HG03280 (cell line): ENCODE measurements at regions not wholly inside any gene's neighbourhood (a gene's known extent, or its start where the extent isn't known, plus 50 kb on each side); places are given as distances from the start of the nearest gene placed in this dataset.

Experiments
- ATAC-seq: cut with Tn5 transposase; IDR thresholded peaks from one replicate; pipeline ENCODE4 v1.9.1; 2021; ENCODE audit warnings: mild to moderate bottlenecking, moderate library complexity; ENCODE audit not compliant: unreplicated experiment

DNA sequence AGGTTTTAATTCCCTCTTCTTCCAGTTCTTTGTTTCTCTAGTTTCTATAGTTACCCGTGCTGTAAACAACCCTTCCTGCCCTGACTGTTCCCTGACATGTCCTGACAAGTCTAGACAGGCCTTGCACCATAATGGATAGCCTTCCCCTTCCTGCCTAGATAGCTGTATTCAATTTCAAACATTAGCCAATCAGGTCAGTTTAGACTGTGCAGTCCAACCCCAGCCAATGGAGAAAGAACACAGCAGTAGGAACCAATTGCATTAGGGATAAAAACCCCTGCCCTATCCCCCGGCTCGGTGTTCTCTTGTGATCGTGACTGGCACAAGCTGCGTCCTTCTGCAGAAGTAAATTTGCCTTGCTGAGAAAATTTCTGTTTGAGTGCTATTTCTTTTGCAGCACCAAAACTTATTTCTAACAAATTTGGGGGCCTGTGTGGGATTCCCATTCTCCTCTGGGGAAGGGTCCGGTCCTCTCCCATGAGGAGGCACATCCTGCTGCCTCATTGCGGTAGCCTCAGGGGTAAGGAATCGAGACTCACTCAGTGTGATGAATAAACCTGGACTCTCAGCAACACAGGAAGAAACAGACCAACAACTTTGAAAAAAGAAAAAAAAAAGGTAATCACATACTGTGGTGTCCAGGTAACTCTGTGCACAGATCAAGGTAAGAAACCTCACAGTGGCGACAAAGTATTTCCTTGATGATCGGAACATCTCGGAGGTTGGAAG, 248.7 kb upstream of the ECI2 start:
- no peak for ATAC-seq

DNA sequence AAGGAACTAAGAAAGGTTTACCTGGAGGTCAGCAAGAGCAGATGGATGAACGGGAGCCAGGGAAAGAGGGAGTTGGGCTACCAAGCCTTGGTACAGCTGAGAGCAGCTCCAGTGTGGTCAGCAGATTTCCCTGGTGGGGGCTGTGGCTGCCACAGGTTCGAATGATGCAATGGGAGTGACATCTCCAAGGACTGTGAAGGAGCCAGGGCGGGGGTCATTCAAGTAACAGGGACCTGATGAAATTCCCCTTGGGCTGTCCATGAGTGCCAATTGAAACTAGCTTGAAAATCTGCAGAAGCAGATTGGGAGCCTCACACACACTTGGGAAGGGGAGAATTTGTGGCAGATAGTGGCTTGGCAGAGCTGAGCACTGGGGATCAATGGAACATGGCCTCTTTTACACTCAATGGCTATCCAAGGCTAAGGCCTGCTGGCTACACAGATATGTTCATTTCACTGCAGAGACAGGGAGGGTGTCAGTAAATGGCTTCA, 247.0 kb upstream of the ECI2 start:
- ATAC-seq = no peak

DNA sequence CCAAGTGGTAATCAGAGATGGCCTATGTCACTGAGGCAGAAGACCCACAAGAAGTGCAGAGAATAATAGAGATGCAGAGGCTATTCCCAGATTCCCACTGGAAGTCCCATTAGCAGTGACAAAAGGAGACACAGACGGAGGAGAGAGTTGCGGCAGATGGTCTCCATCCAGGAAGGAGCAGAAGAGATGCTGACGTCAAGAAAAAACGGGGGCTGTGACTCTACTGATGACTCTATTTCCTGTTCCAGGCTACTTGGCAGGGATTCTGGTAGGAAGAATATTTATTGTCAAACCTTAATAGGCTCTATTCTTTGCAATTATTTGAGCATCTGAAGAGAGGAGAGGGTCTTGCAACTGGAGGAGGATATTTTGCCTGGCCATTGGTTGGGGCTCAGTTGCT, 246.0 kb upstream of the ECI2 start:
- no peak for ATAC-seq

DNA sequence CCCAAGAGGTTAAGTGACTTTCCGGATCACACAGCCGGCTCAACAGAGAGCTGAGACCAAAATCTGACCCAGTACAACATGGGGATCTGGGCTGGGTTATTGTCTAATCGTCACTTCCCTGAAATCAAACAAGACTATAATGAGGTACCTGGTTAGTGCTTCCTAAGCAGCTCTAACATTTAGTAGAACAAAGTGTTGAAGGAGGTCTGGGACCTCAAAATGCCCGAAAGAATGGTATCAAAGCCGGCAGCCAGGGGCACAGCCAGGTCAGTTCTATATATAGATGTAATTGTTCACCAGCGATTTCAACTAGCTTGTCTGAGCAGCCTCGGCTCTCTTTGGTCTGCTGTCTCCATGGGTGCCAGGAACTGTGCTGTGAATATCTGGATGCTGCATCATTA, 245.5 kb upstream of the ECI2 start:
- no peak for ATAC-seq

DNA sequence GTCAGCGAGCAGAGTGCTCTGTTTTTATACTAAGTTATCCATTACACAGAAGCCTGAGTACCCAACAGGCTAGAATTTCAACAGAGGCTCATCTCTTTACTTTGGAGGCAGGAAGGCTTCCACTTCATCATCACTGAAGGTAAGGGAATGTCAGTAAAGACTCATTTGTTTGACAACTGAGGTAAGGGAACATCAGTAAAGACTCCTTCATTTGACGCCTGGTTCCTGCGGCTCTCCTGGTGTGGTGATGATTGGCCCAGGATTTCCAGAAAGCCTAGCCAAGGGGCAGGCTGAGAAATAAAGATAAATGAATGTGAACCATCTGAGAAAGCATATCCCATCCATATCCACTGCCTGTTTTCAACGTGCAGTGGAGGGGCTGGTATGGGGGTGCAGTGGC, 244.6 kb upstream of the ECI2 start:
- no peak for ATAC-seq

DNA sequence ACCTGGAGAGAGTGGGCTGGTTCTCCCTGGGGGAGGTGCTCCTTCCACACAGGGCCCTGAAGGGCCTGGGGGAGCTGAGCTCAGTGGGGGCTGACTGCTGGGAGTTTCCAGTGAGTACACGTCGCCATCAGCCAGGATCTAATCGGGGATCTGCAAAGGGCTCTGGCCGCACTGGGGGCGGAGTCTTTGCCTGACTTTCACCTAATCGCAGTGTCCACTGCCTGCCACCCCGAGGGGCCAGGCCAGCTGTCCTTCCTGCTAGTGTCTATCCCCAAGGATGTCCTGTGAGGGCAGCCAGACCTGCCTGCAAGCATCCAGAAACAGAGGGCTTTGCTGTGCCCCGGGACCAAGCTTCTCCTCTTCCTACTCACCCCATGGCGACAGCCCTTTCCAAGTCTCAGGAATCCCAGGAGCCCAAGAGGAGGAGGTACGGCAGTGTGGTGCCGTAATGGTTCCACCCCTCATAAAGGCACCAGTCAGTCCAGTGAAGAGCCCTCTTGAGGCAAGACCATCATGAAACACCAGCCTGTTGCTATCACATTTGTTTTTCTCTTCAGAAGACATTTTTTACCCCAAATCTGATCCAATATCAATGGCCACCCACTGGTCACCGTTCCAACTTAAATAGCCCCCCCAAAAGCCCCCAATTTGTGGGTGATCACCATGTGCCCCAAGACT, 243.1 kb upstream of the ECI2 start:
- no peak for ATAC-seq

DNA sequence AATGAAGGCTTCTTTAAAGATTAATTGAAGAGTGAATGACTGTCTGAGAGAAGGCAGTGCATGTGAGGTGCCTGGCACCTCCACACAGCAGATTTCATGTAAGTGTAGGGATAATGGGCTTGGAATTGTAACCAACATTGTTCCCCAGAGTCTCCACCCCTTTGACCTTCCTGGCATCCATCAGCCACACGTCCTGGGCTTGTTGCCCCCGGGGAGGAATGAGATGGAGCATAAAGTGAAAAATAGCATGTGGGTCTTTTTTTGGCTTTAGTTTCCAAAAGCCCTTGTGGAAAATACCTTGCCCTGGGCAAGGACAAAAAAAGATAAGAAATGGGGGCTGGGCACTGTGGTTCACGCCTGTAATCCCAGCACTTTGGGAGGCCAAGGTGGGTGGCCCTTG, 242.2 kb upstream of the ECI2 start:
- ATAC-seq = no peak

DNA sequence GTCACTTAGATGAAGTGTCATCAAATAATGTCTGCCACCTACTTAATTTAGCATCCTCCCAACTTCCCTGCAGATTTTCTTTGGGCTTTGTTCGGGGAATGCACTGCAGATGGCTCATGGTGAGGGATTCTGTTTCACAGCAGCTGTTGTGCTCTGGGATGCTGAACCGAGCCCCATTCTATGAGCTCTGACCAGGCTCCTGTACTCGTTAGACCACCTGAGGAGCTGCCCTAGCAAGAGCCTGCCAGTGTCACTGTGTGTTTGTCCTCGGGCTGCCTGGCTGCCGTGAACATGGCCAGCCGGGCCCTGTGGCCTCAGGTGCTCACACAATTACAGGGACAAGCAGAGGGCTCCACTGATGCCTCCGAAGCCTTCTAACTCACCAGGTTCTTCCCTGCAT, 238.8 kb upstream of the ECI2 start:
- no peak for ATAC-seq

DNA sequence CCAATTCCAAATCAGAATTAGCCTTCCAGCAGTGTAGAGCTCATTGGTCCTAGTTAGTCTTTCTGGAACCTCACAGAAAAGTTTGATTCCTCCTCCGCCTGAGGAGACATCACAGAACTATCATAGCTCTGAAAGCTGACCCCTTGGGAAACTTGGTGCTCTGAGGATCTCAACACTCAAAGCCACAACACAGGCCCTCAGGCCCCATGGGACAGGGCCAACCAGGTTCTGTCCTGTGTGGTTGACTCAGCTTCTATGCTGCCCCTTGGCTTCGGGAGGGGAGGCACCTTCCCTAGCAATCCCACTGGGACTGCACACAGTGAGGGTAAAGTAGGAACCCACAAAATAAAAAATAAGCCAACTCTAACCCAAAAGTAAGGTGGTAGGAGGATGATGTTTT, 237.5 kb upstream of the ECI2 start:
- ATAC-seq = no peak

DNA sequence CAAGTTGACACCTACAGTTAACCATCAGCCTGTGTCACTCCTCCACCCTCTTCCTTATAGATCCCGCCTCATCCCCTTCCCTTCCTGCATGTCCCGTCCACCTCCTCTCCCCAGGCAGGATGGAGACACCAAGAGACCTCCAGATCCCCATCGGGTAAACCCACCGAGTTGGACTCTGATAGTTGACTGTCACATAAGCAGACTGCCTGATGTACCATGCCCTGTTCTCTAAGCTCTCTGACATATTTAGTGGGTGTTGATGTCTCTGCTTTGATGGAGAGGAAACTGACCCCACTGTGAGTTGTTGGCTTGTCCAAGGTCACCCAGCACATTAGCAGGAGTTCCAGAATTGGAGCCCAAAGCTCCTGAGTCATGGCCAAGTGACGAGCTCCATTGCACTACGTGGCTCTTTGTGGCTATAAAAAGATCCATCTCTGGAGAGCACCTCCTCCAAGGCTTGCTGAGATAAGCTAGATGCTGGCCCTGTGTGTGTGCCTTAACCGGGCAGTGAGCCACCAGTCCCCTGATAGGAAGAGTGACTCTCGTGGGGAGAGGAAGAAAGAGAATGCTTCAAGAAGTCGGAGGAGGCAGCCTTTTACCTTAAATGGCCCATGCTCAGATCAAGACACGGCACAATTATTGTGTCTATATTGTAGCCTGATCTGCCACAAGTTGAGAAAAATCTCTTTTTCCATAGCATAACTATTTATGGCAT, 236.0 kb upstream of the ECI2 start:
- ATAC-seq = no peak

DNA sequence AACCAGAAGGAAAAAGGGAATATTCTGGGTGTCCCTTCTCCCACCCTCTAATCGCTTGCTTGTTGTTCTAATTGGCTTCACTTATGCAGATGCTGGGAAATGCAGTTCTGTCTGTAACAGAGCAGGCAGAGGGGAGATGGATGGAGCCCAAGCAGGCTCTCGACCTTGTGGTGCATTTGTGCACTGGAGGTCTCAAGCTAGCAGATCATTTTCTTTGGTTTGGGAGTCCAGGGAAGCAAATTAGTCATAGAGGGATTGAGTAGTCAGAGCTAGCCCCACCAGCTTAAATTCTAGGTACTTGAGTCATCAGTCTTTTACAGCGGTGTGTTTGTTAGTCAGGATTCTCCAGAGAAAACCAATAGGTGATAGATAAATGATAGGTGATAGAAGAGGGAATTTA, 234.7 kb upstream of the ECI2 start:
- no peak for ATAC-seq

DNA sequence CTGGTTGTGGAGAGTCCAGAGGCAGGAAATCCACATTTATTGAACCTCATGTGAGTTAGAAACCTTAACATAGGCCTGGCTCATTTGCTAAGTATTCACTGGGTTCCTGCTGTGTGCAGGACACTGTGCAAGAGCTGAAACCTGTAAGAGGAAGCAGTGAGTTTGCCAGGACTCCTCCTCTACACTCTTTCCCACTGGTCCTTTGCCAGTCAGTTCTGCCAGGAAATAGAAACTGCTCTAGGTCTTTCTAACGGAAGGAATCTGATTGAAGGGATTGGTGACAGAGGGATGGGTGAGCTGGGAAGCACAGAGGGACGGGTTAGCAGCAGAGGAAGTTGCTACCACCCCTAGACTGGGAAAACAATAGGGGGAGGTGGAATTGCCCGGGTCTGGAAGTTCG, 234.2 kb upstream of the ECI2 start:
- ATAC-seq = no peak

DNA sequence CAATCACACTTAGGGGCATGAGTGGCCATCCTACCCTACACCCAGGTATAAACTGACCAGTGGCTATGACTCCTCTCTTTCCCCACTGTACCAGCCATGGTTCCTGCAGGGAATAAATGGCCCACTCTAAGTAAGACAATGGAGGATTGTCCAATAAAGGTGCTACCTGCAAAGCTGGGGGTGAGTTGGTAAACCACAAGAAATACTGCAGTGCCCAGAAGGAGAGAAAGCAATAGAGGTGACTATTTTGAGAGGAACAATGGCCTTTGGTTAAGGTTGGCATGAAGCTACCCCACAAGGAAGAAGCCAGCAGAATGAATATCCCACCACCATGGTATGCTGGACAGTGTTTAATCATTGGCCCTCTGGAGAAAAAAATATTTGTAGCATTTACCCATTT, 233.3 kb upstream of the ECI2 start:
- ATAC-seq = no peak

DNA sequence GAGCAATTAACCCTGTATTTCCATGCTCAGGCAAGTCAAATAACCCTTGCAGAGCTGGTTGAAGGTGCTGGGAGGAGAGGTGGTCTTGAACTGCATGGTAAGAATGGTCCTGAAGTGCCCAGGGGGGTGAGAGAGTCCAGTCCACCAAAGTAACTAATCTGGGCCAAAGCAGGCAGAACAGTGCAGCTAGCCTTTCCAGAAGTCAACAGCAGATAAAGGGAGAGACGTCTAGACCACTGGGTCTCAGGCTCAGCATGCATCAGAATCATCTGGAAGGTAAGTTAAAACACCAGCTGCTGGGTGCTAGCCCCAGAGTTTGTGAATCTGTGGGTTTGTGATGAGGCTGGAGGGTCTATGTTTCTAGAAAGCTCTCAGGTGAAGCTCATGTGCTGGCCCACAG, 232.3 kb upstream of the ECI2 start:
- no peak for ATAC-seq

DNA sequence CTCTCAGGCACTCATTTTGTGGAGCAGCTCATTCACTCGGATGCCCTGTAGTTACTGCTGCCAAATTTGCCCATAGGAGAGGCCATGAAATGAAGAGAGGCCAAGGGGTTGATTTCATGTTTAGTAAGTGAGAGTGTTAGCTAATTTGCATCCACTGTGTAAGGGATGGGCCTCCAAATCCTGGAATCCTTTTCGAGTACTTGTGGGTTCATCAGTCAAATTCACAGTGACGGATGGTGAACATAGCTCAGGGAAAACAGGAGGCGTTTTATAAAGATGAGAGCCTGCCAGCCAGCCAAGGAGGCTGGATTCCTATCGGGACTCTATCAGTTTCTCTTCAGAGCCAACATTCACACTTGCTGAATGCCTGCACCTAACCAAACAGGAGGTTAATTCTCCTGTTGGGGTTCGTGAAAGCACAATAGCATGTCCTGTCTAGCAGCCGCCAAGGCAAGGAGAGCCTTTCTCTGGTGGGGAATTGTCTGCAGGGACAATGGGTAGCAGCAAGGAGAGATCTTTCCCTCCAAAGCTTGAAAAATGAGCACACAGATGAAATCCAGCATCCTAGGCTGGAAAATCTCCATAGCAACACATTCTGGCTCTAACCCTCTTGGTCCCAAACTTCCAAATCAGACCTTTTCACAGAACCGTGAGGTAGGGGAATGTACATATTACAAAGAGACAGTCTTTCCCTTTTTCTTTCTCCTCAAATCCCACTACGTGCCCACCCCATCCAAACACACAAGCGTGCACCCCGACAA, 231.4 kb upstream of the ECI2 start:
- no peak for ATAC-seq

DNA sequence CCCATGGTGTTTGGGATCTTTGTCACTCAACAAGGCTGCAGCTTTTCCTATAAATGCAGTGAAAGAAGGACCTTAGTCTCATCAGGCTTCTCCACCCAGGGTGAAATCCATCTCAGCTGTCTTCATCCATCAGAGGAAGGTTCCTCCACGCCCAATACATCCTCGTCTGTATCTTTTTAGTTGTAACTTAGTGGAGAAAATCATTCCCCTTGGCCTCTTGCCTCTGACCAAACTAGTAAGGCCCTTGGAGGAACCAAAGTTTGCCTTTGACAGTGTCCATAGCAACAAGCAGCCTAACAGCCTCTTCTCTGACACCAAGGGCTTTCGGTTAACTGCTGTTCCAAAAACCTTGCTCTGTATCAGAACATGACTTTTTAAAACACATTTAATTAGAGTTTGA, 230.3 kb upstream of the ECI2 start:
- no peak for ATAC-seq

DNA sequence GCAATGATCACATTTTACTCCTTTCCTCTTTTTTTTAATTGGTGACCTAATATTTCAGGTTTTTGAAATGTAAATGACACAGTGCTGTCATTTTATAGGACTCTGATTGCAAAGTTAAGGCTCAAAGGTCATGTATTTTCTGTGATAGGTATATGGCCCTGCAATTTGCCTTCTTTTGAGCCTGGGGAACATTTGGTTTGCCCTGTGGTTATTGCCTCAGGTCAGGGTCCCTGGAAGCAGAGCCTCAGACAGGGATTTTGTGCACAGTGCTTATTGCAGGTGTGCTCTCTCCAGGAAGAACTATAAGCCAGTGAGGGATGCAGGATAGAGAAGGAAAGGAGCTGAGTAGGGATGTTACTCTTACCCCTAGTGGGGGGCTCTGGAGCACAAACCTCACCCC, 229.3 kb upstream of the ECI2 start:
- no peak for ATAC-seq

DNA sequence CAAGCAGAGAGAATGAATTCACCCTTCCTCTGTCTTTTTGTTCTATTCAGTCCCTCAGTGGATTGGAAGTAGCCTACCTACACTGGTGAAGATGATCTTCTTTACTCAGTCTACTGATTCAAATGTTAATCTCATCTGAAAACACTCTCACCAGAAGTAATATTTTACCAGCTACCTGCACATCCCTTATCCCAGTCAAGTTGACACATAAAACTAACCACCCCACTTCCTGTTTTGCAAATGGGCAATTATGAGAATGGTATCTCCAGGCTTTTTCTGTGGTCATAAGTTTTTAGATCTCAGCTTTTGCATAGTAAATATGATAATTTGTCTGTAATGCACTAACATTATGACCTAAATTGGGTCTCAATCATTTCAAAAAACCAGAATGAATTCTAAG, 228.8 kb upstream of the ECI2 start:
- no peak for ATAC-seq

DNA sequence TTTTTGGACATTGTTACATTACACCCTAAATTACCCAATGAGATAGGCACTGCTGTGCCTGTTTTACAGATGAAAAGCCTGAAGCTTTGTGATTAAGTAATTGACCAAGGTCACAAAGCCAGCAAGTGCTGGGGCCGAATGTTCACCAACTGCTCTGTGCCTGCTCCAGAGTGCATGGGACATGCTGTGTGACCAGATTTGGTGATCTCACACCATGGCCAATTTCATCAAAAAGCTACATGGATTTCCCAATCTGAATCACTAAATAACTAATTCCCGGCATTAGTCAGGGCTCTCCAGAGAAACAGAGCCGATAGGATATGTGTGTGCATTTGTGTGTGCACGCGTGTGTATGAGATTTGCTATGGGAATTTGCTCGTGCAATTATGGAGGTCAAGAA, 228.3 kb upstream of the ECI2 start:
- ATAC-seq = no peak

DNA sequence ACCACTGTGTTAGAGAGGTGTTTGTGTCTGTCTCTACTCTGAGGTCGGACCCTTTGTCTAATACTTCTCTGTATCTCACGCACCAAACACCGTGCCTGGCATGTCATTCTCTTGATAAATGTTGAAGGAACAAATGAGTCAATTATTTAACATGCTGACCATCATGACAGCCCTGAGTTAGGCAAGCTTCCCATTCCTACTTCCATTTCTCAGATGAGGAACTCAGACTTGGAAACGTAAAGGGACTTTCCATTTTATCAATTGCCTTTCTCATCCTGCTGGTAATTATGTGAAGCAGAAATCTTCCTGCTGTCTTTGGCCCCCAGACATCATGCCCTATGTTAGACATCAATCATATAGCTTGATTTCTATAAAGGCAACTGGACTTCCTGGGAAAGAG, 227.0 kb upstream of the ECI2 start:
- no peak for ATAC-seq

DNA sequence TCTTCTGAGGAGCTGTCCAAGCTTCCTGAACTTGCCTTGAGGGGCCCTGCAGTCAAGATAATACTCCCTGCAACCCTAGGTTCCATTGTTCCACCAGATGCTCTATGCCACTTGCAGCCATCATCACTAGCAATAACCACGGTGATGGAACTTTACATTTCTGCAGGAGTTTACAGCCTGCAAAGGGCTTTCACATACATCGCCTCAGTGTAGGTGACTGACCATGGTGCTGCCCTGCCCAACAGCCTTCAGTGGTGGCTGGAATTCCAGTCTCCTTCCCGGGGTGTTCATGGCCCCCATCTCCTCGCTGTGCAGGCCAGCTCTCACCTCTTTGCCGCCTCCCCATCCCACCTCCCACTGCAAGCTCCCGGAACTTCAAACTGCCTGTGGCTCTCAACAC, 225.5 kb upstream of the ECI2 start:
- no peak for ATAC-seq
